DMS 273 (cell line): ENCODE measurements at regions not wholly inside any gene's neighbourhood (a gene's known extent, or its start where the extent isn't known, plus 50 kb on each side); places are given as distances from the start of the nearest gene placed in this dataset.
"Not testable (repeated sequence)": the region's sequence is repeated elsewhere in the genome, so short reads cannot be mapped to it uniquely, and the experiment has no call there.

Experiments used
- DNase-seq: peaks from one replicate; lab custom pipeline; 2025; ENCODE audit not compliant: unreplicated experiment; lab: John Stamatoyannopoulos, UW

DNA sequence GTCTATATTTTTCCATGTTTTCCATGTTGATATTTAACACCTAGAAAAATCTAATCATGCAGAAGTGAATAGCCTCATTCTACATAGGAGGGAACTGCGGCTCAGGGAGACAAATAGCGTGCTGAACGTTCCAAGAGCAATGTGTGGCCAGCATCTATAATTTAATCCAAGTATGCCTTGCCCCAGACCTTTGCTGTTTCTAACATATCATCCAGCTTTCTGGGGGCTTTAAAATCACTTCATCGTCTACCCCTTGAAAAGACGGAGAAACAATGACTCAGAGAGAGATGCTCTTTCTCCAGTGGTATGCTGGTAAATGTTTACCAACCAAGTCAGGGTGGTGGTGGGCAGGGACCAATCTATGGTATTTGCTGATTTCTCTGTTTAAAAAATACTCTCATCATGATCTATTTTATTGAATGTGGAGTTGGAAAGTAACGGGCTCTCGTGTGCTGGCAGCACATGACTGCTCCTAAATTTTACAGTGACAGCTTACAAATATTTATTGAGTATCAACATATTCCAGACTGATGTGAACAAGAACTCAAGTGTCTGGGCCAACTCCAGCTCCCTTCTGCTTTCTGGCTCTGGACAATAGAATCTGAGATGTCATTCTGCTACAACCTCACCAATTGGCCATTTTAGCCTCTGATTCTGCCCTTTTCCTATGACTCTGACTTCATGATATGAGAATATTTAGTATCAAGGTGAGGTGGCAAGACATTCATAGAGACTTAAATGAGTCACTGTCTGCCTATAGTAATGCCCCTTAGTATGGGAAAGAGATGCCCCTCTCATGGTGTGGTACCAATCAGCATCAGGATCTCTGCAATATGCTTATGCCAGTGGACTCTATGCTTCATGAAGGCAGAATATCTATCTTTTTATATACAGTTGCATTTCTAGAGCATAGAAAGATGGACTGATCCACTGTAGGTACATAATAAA is 407.4 kb upstream of the TNC start:
- no peak for DNase-seq

GRCh38 chr9:115531410-115532125 is 413.6 kb upstream of the TNC start:
- no peak for DNase-seq

DNA sequence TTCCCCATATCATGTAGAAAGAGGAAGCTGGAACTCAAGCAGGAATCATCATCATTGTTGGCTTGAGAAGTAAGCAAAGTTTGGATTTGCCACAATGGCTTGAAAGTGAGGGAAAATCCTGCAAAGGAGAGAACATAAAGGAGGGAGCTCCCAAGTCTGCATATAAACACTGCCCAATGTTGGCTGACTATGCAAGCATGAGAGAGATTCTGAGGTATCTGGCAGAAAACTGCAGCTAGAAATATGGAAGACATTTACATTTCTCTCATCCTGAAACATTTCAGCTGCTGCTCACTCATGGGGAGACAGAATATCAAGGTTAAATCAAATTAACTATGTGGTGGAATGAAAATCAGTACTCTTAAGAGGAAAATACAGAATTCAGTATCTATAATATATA is 415.6 kb upstream of the TNC start:
- no peak for DNase-seq

GRCh38 chr9:115540091-115540490 is 422.1 kb upstream of the TNC start:
- DNase-seq, result no peak

DNA sequence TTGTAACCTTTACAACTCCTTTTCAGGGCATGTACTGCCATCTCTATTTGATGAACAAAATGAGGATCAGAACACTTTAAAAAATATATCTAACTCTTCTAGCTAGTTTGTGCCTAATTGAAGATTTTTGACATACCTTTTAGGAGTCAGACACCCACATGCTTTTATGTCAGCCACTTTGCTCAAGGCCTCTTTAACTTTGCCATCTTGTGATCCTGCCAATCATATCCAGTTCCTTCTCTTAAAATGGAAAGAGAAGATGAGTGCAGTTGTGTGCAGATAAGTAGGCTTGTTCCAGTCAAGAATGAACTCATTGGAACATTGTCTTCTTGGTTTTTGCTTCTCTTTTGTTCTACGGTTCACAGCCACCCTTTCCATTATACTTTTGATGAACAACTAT is 425.6 kb upstream of the TNC start:
- no peak for DNase-seq

DNA sequence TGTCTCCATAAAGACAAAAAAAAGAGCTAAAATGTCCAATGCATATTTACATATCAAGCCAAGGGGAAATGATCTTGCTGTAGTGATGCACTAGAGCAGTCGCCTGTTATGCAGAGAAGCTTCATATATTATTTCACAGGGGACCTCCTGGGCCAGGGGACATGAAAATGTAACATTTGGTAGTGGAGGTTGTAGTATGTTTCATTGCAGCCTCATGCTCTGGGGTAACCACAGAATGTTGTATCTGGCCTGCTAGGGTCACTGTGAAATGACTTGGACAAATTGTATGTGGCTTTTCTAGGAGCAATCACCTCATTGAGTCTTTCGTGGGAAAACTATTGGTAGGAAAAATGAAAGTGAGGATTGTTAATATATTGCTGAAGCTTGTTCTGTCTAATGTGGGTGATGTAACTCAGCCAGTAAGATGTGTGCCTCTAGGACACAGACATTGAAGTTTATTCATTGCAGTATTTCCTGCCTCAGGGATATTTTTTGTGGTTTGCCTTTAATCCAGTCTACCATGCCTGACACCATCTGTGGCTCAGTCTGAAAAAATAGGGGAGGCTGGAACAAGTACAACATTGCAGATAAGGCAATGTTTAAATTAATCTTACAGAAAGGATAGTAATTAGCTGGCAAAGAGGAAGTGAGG is 430.8 kb upstream of the TNC start:
- no peak for DNase-seq

DNA sequence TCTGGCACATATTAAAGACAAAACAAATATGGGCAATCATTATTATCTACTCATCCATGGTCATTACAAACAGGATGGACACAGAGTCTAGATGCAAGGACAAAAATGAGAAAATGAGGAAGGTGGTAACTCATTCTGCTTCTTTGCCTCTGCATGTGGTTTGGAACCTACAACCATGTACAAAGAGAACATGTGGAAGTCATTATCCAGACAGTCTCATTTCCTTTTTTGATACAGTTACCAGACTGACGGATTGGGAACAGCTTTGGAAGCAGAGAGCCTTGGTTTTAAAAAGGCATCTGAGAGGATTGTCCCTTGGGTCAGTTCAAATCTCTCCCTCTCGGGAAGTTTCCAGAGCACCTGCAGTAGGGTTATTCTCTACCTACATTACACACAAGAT is 433.4 kb upstream of the TNC start:
- DNase-seq, result no peak

DNA sequence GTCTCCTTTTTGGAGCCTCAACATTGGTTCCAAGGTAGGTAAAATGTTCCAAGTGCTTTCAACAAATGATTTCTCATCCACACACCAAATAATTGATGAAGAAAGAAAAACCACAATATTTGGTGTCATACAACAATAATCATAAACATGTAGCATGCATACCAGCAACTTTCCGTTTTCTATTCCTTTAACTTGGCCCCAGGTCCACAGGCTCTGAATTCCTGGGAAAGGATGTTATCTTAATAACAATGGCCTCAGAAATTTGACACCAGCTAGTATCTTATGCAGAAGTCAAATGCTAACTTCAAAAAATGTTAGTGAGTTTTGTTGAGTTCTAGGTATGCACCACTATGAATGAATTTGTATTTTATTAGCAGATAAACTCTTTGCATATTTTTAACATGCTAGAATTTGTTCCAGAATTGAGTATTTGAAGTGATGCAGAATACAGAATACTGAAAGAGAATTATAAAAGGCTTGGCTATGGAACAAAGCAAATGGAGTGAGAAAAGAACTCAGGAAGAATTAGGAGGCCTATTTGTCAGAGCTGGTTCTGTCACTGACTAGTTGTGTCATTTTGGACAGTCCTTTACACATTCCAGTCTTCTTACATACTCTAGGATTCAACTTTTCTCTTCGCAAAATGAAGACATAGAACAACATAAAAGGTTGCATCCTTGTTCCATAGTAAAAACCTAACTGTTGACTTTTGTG is 435.3 kb upstream of the TNC start:
- no peak for DNase-seq

DNA sequence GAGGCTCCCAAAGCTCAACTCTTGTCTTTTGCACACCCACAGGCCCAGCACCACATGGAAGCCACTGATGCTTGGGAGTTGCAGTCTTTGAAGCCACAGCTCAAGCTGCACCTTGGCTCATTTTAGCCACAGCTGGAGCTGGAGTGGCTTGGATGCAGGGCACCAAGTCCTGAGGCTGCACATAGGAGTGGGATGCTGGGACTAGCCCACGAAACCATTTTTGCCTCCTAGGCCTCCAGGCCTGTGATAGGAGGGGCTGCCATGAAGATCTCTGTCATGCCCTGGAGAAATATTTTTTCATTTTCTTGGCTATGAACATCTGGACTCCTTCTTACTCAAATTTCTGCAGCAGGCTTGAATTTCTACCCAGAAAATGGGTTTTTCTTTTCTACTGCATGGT is 438.5 kb upstream of the TNC start:
- no peak for DNase-seq

GRCh38 chr9:115575147-115575546 is 457.2 kb upstream of the TNC start:
- no peak for DNase-seq

GRCh38 chr9:115585458-115585857 is 467.5 kb upstream of the TNC start:
- not testable (repeated sequence) for DNase-seq

GRCh38 chr9:115587310-115587709 is 469.4 kb upstream of the TNC start:
- no peak for DNase-seq

GRCh38 chr9:115590011-115590410 is 472.1 kb upstream of the TNC start:
- DNase-seq, result no peak

DNA sequence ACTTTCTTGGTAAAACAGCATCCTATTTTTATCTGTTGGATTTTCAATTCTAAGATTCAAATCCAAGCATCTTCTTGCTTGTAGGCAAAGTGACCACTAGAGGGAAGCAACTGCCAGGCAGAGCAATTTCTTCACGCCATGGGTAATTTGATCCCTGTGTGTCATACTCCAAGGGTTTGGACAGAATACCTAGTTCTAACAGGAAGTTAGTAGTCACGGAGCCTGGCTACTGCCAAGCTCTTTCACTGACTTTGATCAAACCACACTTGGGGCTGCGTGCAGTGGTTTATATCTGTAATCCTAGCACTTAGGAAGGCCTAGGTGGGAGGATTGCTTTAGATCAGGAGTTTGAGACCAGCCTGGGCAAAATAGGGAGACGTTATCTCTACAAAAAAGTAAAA is 473.6 kb upstream of the TNC start:
- DNase-seq, result peak; percentile 90

- DNase-seq, result peak; percentile 63
Observed at GRCh38 chr9:115593587-115594091, 475.7 kb upstream of the TNC start.

DNA sequence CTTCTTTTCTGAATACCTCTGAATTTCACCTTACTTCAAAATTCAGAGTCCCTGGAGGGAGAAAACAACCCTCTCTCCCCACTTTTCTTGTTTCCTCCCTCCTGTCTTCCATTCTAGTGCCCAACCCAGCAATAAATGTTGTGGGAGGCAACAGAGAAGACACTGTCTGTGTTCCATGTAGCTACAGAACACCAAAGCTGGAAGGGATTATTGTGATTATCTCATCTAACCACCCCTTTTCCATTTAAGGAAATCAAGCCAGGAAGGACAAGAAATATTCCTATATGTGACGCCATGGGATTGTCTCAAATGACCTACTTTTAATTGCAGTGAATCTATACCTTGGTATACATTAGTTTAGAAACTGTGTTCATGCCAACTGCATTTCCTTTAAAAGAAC is 476.6 kb upstream of the TNC start:
- DNase-seq, result no peak

DNA sequence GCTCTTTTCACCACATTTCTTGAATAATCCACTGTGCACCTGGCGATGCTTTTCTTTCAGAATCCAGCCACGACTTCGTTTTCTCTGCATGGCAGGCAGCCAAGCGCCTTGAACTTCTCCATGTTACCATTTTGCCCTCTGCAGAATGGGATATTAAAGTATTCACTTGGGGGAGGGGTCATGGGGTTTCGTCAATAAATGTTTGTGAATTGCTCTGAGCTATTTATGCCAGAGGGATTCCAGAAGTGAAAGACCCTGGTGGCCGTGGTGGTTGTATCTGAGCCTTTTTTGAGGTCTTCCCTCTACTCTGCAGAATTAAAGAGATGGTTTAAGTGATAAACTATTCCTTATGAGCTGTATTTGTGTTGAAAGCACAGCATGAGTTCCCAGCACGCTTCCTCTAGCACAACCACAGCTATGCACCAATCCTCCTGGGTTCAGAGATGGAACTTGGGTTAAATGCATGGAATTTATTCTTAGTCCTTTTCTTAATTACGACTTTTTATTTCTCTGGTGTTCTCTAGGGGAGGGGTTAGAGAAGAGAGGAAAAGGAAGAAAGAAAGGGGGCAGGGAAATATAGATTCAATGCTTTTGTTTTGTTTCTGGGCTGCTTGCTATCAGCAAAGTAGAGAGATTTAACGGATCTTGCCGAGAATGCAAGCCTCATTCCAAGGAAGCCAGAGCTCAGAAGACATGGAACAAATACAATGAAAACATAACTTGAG is 478.2 kb upstream of the TNC start:
- DNase-seq, result no peak

DNA sequence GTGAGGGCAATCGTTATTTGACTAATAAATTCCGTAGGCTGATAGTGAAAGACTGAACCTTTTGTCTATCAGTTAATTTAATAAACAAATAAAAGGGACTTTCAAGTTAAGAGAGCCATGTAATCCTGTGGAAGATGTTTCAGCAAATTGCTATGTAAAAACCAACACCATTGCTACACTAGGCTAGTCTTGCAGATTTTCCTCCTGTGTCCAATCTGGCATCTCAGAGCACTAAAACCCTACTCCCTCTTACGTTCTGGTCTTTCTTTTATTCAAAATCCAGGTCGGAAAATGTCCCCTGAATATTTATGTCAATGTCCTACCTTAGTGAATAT is 478.8 kb upstream of the TNC start:
- no peak for DNase-seq

DNA sequence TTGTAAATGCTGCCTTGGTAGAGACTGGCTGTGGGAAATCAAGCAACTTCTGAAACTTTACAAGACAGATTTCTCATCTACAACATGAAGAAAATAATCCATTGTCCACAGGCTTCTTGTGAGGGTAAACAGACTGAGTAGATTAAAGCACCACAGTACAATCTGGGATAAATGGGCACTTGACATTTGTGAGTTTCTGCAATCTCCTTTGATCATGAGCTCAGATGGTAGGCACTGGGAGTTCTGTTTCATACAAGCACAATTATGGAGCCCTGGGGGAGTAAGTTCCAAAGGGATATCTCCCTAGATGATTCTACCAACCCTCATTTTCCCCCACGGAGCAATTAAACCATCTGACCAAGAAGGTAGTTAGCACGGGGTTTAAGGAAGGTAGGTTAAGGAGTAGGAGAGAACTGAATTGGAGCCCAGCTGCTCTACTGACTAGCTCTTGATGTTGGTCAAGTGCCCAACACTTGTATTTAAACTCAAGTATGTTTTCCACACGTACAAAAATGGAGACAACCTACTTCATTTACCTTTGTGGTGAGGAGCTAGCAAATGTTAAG is 479.5 kb upstream of the TNC start:
- DNase-seq, result no peak

DNA sequence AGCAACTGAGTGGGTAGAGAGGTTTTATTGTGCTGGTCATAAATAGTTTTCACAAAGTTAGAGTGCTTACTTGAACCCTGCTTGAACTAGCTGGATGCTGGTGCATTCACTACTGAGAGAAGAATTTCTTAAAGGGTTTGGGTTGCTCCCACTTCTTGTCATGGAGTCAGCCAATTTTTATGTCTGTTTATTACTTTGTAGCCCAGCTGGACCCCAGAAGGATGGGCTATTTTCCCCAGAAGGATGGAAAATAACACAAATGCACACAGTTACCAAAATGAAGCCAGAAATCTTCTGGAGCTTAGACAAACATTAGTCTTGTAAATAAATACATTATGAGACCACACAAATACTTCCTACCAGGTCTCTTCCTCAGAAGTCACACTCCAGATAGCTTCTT is 480.8 kb upstream of the TNC start:
- no peak for DNase-seq
